ENCODE measurements at regions not wholly inside any gene's neighbourhood (a gene's known extent, or its start where the extent isn't known, plus 50 kb on each side); places are given as distances from the start of the nearest gene placed in this dataset.
A peak's percentile ranks its signal among the peaks of the same experiment; 100 is the strongest.
"Not testable (repeated sequence)": the region's sequence is repeated elsewhere in the genome, so short reads cannot be mapped to it uniquely, and the experiment has no call there.

DNA sequence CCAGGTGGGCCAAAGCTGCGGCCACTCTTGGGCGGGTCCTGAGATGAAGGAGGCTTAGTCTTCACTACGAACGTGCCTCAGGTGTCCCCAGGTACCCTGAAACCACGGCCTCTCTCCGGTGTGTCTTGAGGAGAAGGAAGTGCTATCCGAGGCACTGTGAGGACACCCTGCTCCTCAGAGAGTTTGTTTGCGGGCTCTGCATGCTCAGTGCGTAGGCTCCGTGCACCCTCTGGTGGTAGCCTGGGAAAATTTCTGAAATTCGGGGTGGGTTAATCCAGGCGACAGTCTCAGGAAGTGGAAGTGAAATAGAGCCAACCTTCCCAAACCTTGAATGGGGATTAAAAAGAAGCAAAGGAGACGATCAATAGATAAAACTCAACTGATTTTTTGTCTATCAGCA, 150.5 kb downstream of the CDY2B start:
- DNase-seq (ENCODE audit: low read depth in 1 of 2, low spot score in 1 of 2); H3K4me2 ChIP-seq; H3K4me3 ChIP-seq; POLR2A ChIA-PET; H3K27ac ChIP-seq; H3K4me1 ChIP-seq; H3K9me3 ChIP-seq; CTCF ChIA-PET: not testable (repeated sequence)
- peak; percentile 99 to 100 for ATAC-seq
- FAIRE-seq, result peak; percentile 97
- WGBS (ENCODE audit: missing lambda C conversion rate), result no CpG with 5 or more reads among the region's 13 CpGs

DNA sequence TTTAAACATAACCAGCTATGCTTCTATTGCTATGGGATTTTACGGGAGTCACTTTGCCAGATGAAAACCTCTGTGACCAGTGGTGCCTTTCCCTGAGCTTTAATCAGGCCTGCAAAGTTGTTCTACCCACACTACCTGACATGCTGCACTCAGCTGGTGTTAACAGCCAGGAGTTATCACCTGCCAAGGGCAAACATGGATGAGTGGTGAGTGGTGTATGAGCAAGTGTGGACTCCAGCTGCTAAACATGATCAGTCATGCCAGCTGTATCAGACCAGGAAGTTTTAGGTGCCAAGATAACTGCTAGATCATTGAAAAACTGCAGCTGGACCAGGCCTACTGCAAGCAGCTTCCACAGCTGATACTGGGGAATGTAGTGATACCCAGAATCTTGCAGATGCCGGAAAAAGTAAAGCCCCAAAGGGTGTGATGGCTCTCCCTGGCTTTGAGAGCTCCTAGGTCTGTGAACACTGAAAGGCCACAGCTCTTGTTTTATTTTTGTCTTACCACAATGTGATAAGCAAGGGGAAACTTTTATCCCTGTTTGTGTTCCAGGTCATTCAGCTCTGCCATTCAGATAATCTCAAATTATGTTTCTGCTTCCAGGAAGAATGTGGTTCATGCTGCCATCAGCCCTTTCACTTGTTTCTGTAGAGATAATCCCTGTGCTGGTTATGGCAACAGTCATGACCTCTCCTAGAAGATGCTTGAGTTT, 163.5 kb downstream of the CDY2B start:
- ATAC-seq; H3K27ac ChIP-seq; CTCF ChIA-PET; POLR2A ChIA-PET; H3K4me1 ChIP-seq; H3K4me3 ChIP-seq; H3K9me3 ChIP-seq; H3K4me2 ChIP-seq; FAIRE-seq; DNase-seq (ENCODE audit: low read depth in 1 of 2, low spot score in 1 of 2): not testable (repeated sequence)
- no CpG with 5 or more reads among the region's 2 CpGs for WGBS (ENCODE audit: missing lambda C conversion rate)

DNA sequence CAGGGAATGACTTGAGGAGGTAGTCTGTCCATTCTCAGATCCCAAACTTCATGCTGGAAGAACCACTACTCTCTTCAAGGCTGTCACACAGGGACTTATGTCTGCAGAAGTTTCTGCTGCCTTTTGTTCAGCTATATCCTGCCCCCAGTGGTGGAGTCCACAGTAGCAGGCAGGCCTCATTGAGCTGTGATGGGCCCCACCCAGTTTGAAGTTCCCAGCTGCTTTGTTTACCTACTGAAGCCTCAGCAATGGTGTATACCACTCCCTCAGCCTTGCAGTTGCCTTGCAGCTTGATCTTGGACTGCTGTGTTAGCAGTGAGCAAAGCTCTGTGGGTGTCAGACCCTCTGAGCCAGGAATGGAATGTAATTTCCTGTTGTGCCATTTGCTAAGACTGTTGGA, 212.0 kb downstream of the CDY2B start:
- H3K4me1 ChIP-seq; H3K9me3 ChIP-seq; H3K4me3 ChIP-seq; POLR2A ChIA-PET; H3K27ac ChIP-seq; ATAC-seq; DNase-seq (ENCODE audit: low read depth in 1 of 2, low spot score in 1 of 2); FAIRE-seq; CTCF ChIA-PET; H3K4me2 ChIP-seq: not testable (repeated sequence)

DNA sequence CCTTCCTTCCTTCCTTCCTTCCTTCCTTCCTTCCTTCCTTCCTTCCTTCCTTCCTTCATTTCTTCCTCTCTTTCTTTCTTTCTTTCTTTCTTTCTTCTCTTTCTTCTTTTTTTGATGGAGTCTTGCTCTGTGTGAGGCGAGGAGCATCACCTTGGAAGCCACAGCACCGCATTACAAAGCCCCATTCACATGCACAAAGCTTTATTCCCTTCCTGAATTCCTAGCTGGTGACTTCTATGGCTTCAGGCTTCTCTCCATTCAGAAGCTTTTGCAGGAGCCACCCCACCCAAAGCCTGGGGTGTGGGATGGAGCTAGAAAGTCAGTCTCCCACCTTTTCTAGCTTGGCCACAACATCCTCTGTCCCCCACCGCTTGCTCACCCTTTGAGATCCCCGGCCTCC, 237.0 kb downstream of the CDY2B start:
- ATAC-seq; DNase-seq (ENCODE audit: low read depth in 1 of 2, low spot score in 1 of 2); H3K4me1 ChIP-seq; FAIRE-seq; H3K27ac ChIP-seq; H3K4me2 ChIP-seq; H3K9me3 ChIP-seq; H3K4me3 ChIP-seq; POLR2A ChIA-PET; CTCF ChIA-PET: not testable (repeated sequence)
- WGBS (ENCODE audit: missing lambda C conversion rate), result no CpG with 5 or more reads among the region's 4 CpGs

DNA sequence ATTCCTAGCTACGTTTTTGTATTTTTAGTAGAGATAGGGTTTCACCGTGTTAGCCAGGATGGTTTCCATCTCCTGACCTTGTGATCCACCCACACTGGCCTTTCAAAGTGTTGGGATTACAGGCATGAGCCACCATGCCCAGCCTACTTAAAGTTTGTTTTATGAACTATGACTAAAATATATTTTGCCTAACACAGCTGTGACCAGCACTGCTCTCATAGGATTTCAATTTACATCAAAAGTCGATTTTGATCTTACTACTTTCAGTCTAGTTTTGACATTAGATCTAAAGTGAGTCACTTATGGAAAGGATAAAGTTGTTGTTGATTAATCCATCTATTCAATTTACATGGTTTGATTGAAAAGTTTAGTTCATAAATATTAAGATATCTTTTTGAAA, 245.5 kb downstream of the CDY2B start:
- H3K4me1 ChIP-seq; FAIRE-seq; H3K27ac ChIP-seq; CTCF ChIA-PET; H3K9me3 ChIP-seq; ATAC-seq; POLR2A ChIA-PET; DNase-seq (ENCODE audit: low read depth in 1 of 2, low spot score in 1 of 2); H3K4me2 ChIP-seq; H3K4me3 ChIP-seq: not testable (repeated sequence)
- no CpG with 5 or more reads among the region's 3 CpGs for WGBS (ENCODE audit: missing lambda C conversion rate)

DNA sequence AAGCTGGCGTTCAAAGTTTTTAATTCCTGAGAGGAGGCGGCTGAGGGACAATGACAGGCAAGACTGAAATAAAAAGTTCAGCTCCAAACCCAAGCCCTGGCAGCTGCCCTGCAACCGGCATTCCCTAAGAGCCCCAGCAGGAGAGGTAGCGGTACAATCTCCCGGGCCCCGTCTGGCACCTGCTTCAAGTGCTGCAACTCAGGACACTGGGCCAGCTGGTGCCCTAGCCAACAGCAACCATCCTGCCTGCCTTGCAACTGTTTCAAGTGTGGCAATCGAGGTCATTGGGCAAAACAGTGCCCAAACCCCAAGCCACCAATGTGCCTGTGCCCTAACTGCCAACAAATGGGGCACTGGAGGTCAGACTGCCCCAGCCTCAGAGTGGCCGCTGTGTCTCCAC, 268.8 kb downstream of the CDY2B start:
- H3K4me1 ChIP-seq; H3K4me3 ChIP-seq; POLR2A ChIA-PET; H3K27ac ChIP-seq; H3K4me2 ChIP-seq; FAIRE-seq; ATAC-seq; H3K9me3 ChIP-seq; CTCF ChIA-PET; DNase-seq (ENCODE audit: low read depth in 1 of 2, low spot score in 1 of 2): not testable (repeated sequence)
- no CpG with 5 or more reads among the region's 8 CpGs for WGBS (ENCODE audit: missing lambda C conversion rate)

DNA sequence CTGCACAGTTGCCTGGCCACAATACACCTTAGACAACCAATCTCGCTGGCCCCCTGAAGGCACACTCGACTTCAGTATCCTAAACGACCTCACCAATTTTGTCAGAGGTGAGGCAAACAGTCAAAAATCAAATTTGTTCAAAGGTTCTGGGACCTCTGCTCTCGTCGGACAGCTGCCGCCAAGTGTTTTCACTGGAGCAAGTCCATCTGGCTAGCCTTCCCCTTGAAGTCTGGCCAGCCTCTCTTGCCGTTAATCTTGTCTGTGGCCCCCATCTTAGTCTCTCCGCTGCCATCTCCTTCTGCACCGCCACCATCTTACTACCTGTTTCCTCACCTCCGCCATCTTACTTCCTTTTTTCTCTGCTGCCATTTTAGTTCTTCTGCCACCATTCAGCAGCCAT, 269.4 kb downstream of the CDY2B start:
- FAIRE-seq; POLR2A ChIA-PET; H3K9me3 ChIP-seq; H3K4me3 ChIP-seq; ATAC-seq; H3K4me1 ChIP-seq; H3K27ac ChIP-seq; CTCF ChIA-PET; DNase-seq (ENCODE audit: low read depth in 1 of 2, low spot score in 1 of 2); H3K4me2 ChIP-seq: not testable (repeated sequence)
- WGBS (ENCODE audit: missing lambda C conversion rate), result no CpG with 5 or more reads among the region's 10 CpGs

DNA sequence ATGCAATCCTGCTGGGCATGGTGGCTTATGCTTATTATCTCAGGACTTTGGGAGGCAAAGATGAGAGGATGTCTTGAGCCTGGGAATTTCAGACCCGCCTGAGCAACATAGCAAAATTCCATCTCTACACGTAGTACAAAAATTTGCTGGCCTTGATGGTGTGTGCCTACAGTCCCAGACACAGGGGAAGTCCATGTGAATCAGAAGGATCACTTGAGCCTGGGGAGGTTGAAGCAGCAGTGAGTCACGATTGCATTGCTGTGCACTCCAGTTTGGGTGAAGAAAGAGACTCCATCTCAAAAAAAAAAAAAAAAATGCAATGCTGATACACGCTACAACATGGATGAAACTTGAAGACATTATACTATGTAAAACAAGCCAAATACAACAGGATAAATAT, 272.9 kb downstream of the CDY2B start:
- DNase-seq (ENCODE audit: low read depth in 1 of 2, low spot score in 1 of 2); H3K4me3 ChIP-seq; H3K27ac ChIP-seq; POLR2A ChIA-PET; H3K4me2 ChIP-seq; H3K9me3 ChIP-seq; CTCF ChIA-PET; H3K4me1 ChIP-seq; FAIRE-seq: not testable (repeated sequence)
- no CpG with 5 or more reads among the region's 4 CpGs for WGBS (ENCODE audit: missing lambda C conversion rate)
- ATAC-seq, result 0 out of 6 replicates have a peak, but pooled peaks have one; percentile 34 to 43

DNA sequence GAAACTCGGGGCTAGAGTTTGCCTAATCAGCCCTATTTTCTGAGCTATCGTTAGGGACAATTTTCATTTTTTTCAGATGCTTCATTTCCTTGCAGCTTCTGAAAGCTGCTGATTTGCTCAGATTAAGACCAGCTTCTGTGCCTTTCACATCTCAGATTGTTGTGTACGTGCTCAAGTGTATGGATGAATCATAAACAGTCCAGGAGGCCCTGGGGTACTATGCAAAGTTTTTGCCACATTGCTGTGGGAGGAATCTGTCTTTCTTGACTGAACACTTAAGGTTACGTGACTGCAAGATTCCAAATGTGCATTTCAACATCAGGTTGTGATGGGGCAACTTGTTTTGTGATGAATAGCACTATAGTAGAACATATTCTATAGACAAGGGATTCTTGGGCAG, 280.8 kb downstream of the CDY2B start:
- H3K9me3 ChIP-seq; H3K4me1 ChIP-seq; CTCF ChIA-PET; DNase-seq (ENCODE audit: low read depth in 1 of 2, low spot score in 1 of 2); H3K4me3 ChIP-seq; POLR2A ChIA-PET; H3K27ac ChIP-seq; H3K4me2 ChIP-seq; FAIRE-seq; ATAC-seq: not testable (repeated sequence)
- no CpG with 5 or more reads among the region's 4 CpGs for WGBS (ENCODE audit: missing lambda C conversion rate)

DNA sequence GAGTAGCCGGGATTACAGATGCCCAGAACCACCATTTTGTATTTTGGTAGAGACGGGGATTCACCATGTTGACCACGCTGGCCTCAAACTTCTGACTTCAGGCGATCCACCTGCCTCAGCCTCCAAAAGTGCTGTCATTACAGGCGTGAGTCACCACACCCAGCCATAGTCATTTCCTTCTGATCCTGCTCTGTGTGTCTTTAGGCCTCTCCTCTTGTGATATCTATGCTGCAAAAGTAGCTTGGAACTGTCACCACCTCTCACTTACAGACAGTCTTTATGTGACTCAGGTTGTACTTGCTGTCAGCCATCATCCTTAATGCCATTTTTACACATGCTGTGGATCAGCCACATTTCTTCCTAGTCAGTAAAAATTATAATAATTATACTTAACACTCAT, 286.3 kb downstream of the CDY2B start:
- H3K4me1 ChIP-seq; H3K4me2 ChIP-seq; ATAC-seq; CTCF ChIA-PET; H3K27ac ChIP-seq; POLR2A ChIA-PET; FAIRE-seq; DNase-seq (ENCODE audit: low read depth in 1 of 2, low spot score in 1 of 2); H3K9me3 ChIP-seq; H3K4me3 ChIP-seq: not testable (repeated sequence)
- no CpG with 5 or more reads among the region's 5 CpGs for WGBS (ENCODE audit: missing lambda C conversion rate)

DNA sequence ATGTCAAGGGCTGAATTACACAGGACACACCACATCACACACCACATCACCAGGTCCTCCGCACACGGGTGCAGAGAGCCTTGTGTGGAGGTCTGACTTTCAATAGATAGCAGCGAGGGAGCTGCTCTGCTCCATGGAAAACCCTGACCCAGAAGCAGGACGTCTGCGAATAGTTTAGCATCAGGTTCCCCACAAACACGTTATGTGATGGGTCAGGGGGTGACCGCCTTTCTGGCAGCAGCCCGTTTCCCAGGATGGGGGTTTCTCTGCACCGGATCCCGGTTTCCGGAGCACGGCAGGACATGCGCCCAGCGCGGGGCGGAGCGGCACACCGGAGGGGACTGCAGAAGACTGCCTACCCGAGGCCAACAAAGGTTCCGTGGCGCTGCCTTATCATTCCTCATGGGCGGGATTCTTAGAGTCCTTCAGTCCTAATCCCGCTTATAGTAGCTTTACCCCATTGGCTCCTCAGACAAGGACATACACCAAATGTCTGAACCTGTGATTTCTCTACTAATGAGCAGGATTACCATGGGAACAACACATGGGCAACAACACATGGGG, 300.0 kb downstream of the CDY2B start:
- FAIRE-seq, result not testable (repeated sequence)
- ATAC-seq, result peak; percentile 80 to 86

More for the DNA sequence above, 300.0 kb downstream of the CDY2B start:
- WGBS (ENCODE audit: missing lambda C conversion rate), result no CpG with 5 or more reads among the region's 23 CpGs
- DNase-seq (ENCODE audit: low read depth in 1 of 2, low spot score in 1 of 2); H3K4me1 ChIP-seq; POLR2A ChIA-PET; H3K9me3 ChIP-seq; CTCF ChIA-PET; H3K27ac ChIP-seq; H3K4me3 ChIP-seq; H3K4me2 ChIP-seq: not testable (repeated sequence)

Data from A549 (cell line).